HepG2 (cell line): ENCODE measurements at regions not wholly inside any gene's neighbourhood (a gene's known extent, or its start where the extent isn't known, plus 50 kb on each side); places are given as distances from the start of the nearest gene placed in this dataset.

Source experiments
- CREB1 ChIP-seq, 2 experiments: fragments of 450-650 bp in 1 of 2; IDR thresholded peaks; 2 replicates each; pipeline ENCODE4 v1.6.1; 2016 to 2017; ENCODE audit warnings: control low read depth in 1 of 2, mild to moderate bottlenecking in 1 of 2, missing compliant biosample characterization in 1 of 2, missing genetic modification characterization in 1 of 2
- NR2C2 ChIP-seq: sonication (generic); formaldehyde crosslinking; IDR thresholded peaks from 2 replicates; pipeline ENCODE4 v1.4.0; 2020; ENCODE audit warnings: missing genetic modification reagents, mild to moderate bottlenecking, moderate library complexity, borderline replicate concordance

DNA sequence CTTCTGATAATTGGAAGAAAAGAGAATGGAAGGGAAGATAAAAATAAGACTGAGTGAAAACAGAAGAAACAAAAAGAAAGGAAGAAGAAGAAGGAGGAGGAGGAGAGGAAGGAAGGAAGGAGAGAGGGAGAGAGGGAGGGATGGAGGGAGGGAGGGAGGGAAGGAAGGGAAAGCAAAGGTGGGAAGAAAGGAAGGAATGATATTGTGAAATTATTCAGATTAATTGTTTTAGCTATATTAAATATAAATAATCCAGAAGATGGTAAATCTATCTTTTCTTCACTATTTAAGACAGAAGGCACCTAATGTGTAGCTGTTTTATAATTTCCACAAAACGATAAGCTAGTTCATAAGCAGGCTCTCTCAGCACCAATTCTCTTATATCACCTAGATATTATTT, 191.3 kb upstream of the LRRC7 start:
- TF ChIP-seq NR2C2 (no peak), CREB1 (IDR thresholded peaks at IDR 0.05) (no peak), CREB1 (CRISPR knock-in tag; IDR thresholded peaks at IDR 0.05) (no peak)
